GM18858 (cell line): ENCODE measurements at regions not wholly inside any gene's neighbourhood (a gene's known extent, or its start where the extent isn't known, plus 50 kb on each side); places are given as distances from the start of the nearest gene placed in this dataset.
A peak's percentile ranks its signal among the peaks of the same experiment; 100 is the strongest.
"Not testable (repeated sequence)": the region's sequence is repeated elsewhere in the genome, so short reads cannot be mapped to it uniquely, and the experiment has no call there.

ENCODE experiments used
- ATAC-seq: cut with Tn5 transposase; IDR thresholded peaks from one replicate; pipeline ENCODE4 v1.9.1; 2021; ENCODE audit not compliant: unreplicated experiment

DNA sequence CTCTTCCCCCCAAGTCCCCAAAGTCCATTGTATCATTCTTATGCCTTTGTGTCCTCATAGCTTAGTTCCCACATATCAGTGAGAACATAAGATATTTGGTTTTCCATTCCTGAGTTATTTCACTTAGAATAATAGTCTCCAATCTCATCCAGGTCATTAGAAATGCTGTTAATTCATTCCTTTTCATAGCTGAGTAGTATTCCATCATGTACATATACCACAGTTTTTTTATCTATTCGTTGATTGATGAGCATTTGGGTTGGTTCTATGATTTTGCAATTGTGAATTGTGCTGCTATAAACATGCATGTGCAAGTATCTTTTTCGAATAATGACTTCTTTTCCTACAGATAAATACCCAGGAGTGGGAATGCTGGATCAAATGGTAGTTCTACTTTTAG is 359.6 kb downstream of the ADAMTS20 start:
- not testable (repeated sequence) for ATAC-seq

- no peak for ATAC-seq
Measured at GRCh38 chr12:43180242-43180641, 371.8 kb downstream of the ADAMTS20 start.

DNA sequence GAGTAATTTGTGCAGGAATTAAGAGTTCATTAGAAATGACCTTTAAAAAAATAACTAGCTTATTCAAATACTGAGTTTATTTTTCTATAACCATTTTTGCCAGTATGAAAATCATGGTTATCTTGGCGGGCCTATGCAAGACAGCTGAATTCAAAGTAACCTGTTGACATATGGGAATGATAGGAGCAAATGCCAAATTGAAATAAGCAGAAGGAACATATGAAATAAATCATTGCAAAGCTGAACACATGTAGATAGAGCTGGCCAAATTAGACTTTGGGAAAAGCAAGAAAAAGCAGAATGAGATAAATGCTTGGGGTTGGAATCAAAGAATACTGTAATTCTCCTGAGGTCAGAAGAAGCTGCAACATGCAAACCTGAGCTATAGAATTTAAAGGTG is 372.5 kb downstream of the ADAMTS20 start:
- no peak for ATAC-seq

GRCh38 chr12:43177276-43177675 is 374.7 kb downstream of the ADAMTS20 start:
- no peak for ATAC-seq

DNA sequence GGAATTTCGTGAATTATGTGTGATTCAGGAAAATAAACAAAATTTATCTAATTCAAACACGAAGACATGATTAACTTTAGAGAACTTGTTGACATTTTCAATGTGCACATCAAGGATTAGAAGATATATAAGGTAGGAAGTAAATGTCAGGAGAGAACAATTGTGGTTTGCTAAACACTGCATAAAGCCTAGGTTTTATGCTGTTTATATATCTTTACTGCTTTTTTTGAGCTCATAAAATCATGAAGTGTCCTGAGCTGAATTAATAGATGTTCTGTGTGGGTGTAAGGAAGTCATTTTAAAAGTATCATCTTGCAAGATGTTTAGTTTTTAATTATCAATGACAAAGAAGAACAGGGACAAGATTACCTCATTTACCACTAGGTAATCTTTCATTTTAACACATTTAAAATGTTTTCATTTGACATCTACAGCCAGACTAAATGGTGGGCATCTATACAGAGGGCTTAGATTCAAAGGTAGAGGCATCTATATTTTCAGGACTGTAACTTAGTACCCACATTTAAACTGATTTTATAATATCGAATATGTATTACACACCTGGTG is 382.8 kb downstream of the ADAMTS20 start:
- ATAC-seq, result no peak

DNA sequence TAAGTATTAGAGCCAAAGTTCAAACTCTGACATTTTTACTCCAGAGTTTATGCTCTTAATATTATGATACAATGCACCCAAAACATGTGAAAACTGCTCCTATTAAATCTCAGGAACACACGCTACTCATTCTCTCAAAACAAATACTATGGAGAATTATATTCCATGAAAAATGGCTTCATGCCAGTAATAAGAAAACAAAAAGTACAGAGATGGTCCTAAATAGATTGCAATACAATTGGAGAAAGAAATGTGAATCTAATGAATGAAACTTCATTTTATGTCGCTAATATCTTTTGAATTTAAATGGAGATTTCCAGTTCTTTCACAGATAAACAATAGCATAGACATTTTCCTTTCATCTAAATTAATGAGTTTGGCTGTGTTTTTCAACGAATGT is 384.3 kb downstream of the ADAMTS20 start:
- no peak for ATAC-seq

GRCh38 chr12:43165351-43165750 is 386.7 kb downstream of the ADAMTS20 start:
- ATAC-seq, result no peak

- no peak for ATAC-seq
Measured at GRCh38 chr12:43162138-43162537, 389.9 kb downstream of the ADAMTS20 start.

DNA sequence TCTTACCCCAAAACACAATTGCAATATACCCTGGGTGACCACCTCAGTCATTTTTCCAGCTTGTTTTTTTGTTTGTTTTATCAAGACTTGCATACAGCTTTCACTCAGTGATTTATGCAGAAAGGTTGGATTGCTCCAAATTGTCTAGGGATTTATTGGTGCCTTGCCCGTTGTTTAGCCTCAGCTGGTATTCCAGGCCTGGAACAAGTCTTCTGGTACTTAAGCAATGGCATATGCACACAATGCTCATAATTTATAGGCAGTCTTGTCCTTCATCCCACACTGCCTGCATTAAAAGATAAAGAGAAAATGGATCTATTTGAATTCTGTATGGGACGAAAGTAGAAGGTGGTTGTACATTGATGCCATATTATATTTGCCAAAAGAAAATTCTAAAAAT is 392.5 kb downstream of the ADAMTS20 start:
- no peak for ATAC-seq

DNA sequence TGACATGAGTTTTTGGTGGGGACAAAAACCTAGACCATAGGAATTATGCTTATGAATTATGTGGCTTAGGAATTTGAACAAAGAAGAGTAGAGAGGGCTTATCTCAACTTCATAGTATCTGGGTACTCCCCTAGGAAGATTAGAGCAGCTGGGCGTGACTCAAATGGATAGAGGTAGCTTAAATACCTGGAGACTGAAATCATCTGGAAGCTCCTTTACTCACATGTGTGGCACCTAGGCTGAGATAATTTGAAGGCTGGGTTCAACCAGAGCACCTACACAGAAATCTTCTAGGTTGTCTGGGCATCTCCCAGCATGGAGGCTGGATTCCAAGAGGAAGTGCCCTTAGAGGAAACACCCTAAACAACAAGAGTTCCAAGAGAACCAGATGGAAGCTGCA is 393.9 kb downstream of the ADAMTS20 start:
- ATAC-seq, result no peak

DNA sequence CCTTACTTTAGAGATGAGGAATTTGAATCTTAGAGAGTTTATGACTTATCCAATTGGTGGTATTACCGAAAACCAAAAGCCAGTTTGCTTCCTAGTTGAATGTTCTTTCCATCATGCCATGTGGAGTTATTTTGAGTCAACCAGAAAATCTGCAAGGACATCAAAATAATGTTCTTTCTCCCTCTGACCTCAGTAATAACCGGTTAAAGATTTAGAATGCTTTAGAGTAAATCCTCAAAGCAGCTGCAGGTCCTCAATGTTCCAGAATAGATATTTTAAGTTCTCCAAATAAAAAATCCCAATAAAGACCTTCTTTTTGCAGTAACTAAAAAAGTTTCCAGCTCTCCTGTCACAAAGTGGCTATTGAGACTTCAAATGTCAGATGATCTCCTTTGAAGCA is 396.6 kb downstream of the ADAMTS20 start:
- ATAC-seq, result no peak

DNA sequence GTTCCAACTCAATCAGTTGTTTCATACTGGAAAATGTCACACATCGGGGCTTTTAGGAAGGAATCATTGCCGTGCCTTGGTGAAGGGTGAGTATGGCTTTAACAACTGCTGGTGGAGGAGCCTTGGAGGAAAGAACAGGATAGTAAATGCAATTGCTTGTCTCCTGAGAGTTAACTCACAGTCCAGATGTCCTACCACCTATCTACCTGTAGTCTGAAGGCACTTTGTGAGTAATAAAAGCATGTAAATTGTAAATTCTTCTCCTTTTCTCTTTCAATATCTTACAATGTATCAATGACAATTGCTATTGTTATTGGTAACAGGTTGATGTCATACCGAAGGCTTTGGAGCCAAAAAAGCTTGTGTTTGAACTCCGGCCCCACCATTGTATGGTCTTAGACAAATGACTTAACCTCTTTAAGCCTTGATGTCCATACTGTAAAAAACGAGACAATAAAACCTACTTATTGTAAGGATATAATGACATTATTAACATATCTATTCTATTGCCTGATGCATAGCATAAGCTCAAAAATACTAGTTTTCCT is 397.4 kb downstream of the ADAMTS20 start:
- no peak for ATAC-seq

- no peak for ATAC-seq
Measured at GRCh38 chr12:43151441-43151981, 400.5 kb downstream of the ADAMTS20 start.

DNA sequence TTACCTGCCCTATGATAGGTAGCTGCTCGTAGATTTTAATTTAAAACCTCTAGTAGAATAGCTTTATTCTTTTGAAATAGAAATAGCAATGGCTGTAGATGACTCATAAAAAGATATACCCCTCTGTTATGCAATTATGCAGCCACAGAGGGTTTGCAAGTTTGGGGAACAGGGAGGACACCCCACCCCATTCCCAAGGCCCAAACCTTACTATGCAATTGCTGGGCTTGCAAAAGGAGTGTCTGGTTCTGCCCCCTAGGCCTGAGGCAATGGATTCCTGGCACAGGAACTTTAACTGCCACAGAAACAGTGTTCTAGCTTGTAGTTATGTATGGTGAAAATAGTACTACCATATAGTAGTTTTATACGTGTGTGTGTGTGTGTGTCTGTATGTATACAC is 403.3 kb downstream of the ADAMTS20 start:
- ATAC-seq, result no peak

- ATAC-seq, result no peak
Measured at GRCh38 chr12:43147878-43148277, 404.1 kb downstream of the ADAMTS20 start.

DNA sequence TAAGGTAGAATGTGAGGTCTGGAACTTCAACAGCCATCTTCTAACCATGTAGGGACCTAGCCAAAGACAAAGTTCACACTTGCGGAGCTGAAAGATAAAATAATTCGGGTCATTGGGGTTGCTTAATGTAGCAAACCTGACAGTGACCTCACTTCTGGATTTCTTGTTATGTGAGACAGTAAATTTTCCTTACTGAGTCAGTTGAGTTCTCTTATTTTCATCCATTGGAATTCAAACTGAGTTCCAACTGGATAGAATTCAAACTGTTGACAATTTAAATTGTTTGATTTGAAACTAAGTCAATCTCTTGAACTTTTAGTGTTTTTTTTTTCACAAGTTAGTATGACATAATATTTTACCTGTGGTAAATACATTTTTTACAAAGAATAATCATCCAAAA is 406.5 kb downstream of the ADAMTS20 start:
- ATAC-seq, result no peak

DNA sequence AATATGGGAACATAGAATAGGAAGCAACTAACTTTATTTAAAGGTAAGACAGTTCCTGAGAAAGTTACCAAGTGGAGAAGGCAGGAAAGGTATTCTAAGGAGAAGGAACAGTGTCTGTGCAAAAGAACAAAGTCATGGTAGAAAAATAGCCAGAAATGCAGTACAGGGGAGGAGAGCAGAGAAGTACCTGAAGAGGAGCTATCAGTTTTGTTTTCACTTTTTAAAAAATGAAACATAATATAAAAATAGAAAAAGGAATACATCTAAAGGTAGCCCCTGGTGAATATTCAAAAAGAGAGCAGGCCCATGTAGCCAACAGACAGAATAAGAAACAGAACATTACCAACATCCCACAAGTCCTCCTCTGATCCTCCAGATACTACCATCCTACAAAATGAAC is 408.7 kb downstream of the ADAMTS20 start:
- peak; percentile 36 for ATAC-seq

GRCh38 chr12:43132291-43132690 is 419.7 kb downstream of the ADAMTS20 start:
- no peak for ATAC-seq

DNA sequence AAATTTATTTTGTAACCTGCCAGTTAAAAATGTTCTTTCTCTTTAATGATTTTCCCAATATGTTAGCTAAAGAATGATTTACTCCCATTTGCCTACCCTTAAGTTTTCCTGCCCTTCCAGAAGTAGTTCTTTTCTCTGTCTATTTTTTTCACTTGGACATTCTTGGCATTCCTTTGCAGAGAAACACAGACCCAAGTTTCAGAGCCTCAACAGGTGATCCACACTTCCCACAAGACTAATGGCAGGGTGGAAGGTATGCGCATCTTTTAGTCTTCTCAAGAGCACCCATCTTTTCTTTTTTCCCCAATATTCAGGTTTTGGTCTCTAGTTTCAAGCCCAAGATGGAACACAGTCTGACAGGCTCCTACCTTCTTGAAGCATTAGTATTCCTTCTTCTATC is 420.7 kb downstream of the ADAMTS20 start:
- no peak for ATAC-seq

GRCh38 chr12:43127886-43128549 is 424.0 kb downstream of the ADAMTS20 start:
- no peak for ATAC-seq

- no peak for ATAC-seq
Measured at GRCh38 chr12:43126652-43127375, 425.2 kb downstream of the ADAMTS20 start.

DNA sequence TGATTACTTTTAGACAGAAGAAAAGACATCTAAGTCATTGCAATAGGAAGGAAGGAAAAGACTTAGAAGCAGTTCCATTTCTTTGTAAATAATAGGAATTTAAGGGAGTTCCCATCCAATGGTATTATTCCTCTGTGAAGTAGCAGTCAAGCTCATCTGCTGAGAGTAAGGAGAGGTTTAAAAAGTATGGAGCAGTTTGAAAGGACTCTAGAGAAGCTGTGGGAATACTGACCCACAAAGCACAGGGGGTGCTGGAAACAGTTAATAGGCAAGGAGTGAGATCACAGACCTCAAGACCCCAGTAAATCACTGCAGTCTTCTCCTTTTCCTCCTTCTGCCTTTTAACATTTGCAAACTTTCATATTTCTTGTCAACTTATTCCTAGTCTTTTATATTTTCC is 428.5 kb downstream of the ADAMTS20 start:
- ATAC-seq, result no peak
